ENCODE measurements at regions not wholly inside any gene's neighbourhood (a gene's known extent, or its start where the extent isn't known, plus 50 kb on each side); places are given as distances from the start of the nearest gene placed in this dataset.

DNA sequence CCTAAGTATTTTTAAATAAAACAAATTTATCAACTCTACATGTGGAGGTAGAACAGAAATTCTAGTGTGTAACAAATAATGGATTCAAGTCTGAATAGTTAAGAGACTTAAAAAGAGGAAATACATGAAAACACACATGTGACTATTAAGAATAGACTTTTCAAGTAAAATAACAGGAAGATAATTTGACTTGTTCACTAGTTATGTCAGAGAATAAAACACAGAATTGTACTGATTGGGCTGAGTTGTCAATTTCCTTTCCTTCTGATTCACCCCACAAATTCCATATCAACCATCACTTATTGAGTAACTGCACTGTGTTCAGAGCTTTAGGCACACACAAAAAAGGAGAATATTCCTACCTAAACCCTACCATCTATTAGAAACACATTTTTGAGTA is 557.2 kb downstream of the TUSC7 start:
- TF ChIP-seq, protein P1, sequence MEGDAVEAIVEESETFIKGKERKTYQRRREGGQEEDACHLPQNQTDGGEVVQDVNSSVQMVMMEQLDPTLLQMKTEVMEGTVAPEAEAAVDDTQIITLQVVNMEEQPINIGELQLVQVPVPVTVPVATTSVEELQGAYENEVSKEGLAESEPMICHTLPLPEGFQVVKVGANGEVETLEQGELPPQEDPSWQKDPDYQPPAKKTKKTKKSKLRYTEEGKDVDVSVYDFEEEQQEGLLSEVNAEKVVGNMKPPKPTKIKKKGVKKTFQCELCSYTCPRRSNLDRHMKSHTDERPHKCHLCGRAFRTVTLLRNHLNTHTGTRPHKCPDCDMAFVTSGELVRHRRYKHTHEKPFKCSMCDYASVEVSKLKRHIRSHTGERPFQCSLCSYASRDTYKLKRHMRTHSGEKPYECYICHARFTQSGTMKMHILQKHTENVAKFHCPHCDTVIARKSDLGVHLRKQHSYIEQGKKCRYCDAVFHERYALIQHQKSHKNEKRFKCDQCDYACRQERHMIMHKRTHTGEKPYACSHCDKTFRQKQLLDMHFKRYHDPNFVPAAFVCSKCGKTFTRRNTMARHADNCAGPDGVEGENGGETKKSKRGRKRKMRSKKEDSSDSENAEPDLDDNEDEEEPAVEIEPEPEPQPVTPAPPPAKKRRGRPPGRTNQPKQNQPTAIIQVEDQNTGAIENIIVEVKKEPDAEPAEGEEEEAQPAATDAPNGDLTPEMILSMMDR (IDR thresholded peaks at IDR 0.05; ENCODE audit: low read depth, low read length) = no peak
- no peak for TF ChIP-seq POLR2A (IDR thresholded peaks at IDR 0.05; ENCODE audit: extremely low read depth, insufficient read length)
